Mammary epithelial cell (primary cell): ENCODE measurements at regions not wholly inside any gene's neighbourhood (a gene's known extent, or its start where the extent isn't known, plus 50 kb on each side); places are given as distances from the start of the nearest gene placed in this dataset.

ENCODE experiments used
- EZH2 ChIP-seq: IDR thresholded peaks from 2 replicates; pipeline ENCODE4 v1.6.1; 2012; ENCODE audit warnings: low read length, inconsistent platforms, borderline replicate concordance
- TF ChIP-seq, protein P1 (sequence below), 2 donors: IDR thresholded peaks in 1 of 2; conservative IDR thresholded peaks in 1 of 2; 2 replicates each; pipeline ENCODE4 v1.5.1; 2011 to 2012; ENCODE audit warnings: inconsistent platforms in 2 of 2, low read length in 2 of 2, mild to moderate bottlenecking in 2 of 2, control low read depth in 1 of 2, low read depth in 1 of 2; ENCODE audit not compliant: insufficient read depth in 1 of 2; ENCODE audit errors: extremely low read depth in 1 of 2

DNA sequence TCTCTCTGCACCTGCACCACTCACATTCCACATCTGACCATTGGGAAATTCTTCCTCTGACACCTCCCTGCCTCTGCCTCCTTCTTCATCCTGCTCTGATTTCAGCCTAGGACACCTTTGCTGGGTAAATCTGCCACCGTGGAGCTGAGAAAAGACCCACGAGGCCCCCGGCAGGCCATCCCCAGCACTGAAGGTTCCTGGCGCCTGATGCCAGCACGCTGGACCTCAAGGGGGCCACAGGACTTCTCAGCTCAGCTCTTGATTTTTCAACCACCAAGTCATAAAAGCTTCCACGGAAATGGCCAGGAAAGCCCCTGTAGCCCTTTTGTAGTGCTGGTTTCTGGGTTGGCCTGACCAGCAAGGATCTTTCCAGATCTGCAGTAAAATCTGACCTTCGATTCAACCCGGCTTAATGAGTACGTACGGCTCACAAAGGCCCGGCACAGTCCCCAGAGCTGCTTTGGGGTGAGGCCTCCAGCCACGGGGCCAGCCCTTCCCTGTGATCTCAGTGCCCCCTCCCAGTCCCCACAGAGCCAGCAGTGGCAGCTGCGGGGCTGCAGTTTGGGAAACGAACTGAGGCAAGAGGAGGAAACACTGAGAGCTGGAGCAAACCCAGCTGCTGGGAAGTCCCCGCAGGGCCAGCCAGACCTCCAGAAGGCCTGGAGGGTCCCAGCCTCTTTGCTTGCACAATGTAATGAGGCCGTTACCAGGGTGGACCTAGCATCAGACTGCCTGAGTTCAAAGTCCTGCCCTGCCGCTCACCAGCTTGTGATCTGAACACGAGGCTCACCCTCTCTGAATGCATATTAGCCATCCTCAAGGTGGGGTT is 157.5 kb downstream of the BMP7 start:
- TF ChIP-seq, protein P1, sequence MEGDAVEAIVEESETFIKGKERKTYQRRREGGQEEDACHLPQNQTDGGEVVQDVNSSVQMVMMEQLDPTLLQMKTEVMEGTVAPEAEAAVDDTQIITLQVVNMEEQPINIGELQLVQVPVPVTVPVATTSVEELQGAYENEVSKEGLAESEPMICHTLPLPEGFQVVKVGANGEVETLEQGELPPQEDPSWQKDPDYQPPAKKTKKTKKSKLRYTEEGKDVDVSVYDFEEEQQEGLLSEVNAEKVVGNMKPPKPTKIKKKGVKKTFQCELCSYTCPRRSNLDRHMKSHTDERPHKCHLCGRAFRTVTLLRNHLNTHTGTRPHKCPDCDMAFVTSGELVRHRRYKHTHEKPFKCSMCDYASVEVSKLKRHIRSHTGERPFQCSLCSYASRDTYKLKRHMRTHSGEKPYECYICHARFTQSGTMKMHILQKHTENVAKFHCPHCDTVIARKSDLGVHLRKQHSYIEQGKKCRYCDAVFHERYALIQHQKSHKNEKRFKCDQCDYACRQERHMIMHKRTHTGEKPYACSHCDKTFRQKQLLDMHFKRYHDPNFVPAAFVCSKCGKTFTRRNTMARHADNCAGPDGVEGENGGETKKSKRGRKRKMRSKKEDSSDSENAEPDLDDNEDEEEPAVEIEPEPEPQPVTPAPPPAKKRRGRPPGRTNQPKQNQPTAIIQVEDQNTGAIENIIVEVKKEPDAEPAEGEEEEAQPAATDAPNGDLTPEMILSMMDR (conservative IDR thresholded peaks at IDR 0.05 in 1 of 2, IDR thresholded peaks at IDR 0.05 in 1 of 2; ENCODE audit: extremely low read depth in 1 of 2, insufficient read depth in 1 of 2, low read depth in 1 of 2, low read length in 2 of 2), result no peak
- no peak for TF ChIP-seq EZH2
